ENCODE measurements at regions not wholly inside any gene's neighbourhood (a gene's known extent, or its start where the extent isn't known, plus 50 kb on each side); places are given as distances from the start of the nearest gene placed in this dataset.
A peak's percentile ranks its signal among the peaks of the same experiment; 100 is the strongest.

- TF ChIP-seq ZNF624 (tag by site-specific recombination; IDR thresholded peaks at IDR 0.05) (no peak), ZSCAN16 (tag by site-specific recombination; IDR thresholded peaks at IDR 0.05) (no peak), SCRT2 (tag by site-specific recombination; IDR thresholded peaks at IDR 0.05) (no peak), ZNF747 (tag by site-specific recombination; IDR thresholded peaks at IDR 0.05) (no peak), ZNF324 (tag by site-specific recombination; IDR thresholded peaks at IDR 0.05) (no peak), ZBTB7A (tag by site-specific recombination; IDR thresholded peaks at IDR 0.05; ENCODE audit: low read depth) (no peak), ZBTB48 (tag by site-specific recombination; IDR thresholded peaks at IDR 0.05) (no peak), ZNF174 (tag by site-specific recombination; IDR thresholded peaks at IDR 0.05) (no peak), ZNF585B (tag by site-specific recombination; IDR thresholded peaks at IDR 0.05) (no peak), ZNF623 (tag by site-specific recombination; IDR thresholded peaks at IDR 0.05) (no peak), ZBTB8A (tag by site-specific recombination; IDR thresholded peaks at IDR 0.05) (no peak)
- POLR2A ChIA-PET: no interaction called here
- Histone ChIP-seq H3K9me3 (ENCODE audit: control insufficient read depth, insufficient read depth, low read depth, low read length) (no peaks in the 10 kb centered on the region), H3K4me3 (ENCODE audit: low read depth, low read length) (no peak overlapping the region), H3K27ac (ENCODE audit: extremely low read depth, low read depth, low read length) (no peak overlapping the region), H3K36me3 (ENCODE audit: control insufficient read depth in 2 of 2, insufficient read depth in 1 of 2, low read length in 2 of 2) (no peaks in the 10 kb centered on the region), H3K4me1 (ENCODE audit: control insufficient read depth, insufficient read depth, low read length) (no peaks in the 10 kb centered on the region)
- CTCF ChIA-PET: no interaction called here
Observed at GRCh38 chrX:39574178-39574577, 523.6 kb downstream of the BCOR start.

- Histone ChIP-seq H3K4me3 (ENCODE audit: low read depth, low read length) (no peak overlapping the region), H3K4me1 (ENCODE audit: control insufficient read depth, insufficient read depth, low read length) (no peaks in the 10 kb centered on the region), H3K36me3 (ENCODE audit: control insufficient read depth in 2 of 2, insufficient read depth in 1 of 2, low read length in 2 of 2) (no peaks in the 10 kb centered on the region), H3K9me3 (ENCODE audit: control insufficient read depth, insufficient read depth, low read depth, low read length) (no peaks in the 10 kb centered on the region), H3K27ac (ENCODE audit: extremely low read depth, low read depth, low read length) (no peak overlapping the region)
- CTCF ChIA-PET: no interaction called here
- POLR2A ChIA-PET: no interaction called here
- TF ChIP-seq SETDB1 (IDR thresholded peaks at IDR 0.05; ENCODE audit: insufficient read length, low read length) (no peak), ZXDB (tag by site-specific recombination; IDR thresholded peaks at IDR 0.05) (no peak), ZNF514 (tag by site-specific recombination; IDR thresholded peaks at IDR 0.05) (no peak), ZNF280C (tag by site-specific recombination; IDR thresholded peaks at IDR 0.05) (no peak), ZNF391 (tag by site-specific recombination; IDR thresholded peaks at IDR 0.05; ENCODE audit: borderline replicate concordance, low read depth) (no peak), ZNF146 (tag by site-specific recombination; IDR thresholded peaks at IDR 0.05) (no peak), ZNF19 (tag by site-specific recombination; IDR thresholded peaks at IDR 0.05; ENCODE audit: low read depth) (no peak)
Observed at GRCh38 chrX:39576041-39576872, 521.5 kb downstream of the BCOR start.

GRCh38 chrX:39577206-39577984 is 520.4 kb downstream of the BCOR start:
- no peak overlapping the region for H3K27ac ChIP-seq (ENCODE audit: extremely low read depth, low read depth, low read length)
- no peaks in the 10 kb centered on the region for H3K4me1 ChIP-seq (ENCODE audit: control insufficient read depth, insufficient read depth, low read length)
- H3K9me3 ChIP-seq (ENCODE audit: control insufficient read depth, insufficient read depth, low read depth, low read length): no peaks in the 10 kb centered on the region
- H3K4me3 ChIP-seq (ENCODE audit: low read depth, low read length): no peak overlapping the region
- ChIA-PET CTCF (no interaction called here), POLR2A (no interaction called here)
- no peaks in the 10 kb centered on the region for H3K36me3 ChIP-seq (ENCODE audit: control insufficient read depth in 2 of 2, insufficient read depth in 1 of 2, low read length in 2 of 2)
- TF ChIP-seq ZBTB17 (tag by site-specific recombination; IDR thresholded peaks at IDR 0.05) (0 out of 2 replicates have a peak, but pooled peaks have one; percentile 12), ZNF221 (tag by site-specific recombination; IDR thresholded peaks at IDR 0.05; ENCODE audit: borderline replicate concordance) (no peak), PRDM6 (tag by site-specific recombination; IDR thresholded peaks at IDR 0.05) (no peak), KLF9 (tag by site-specific recombination; IDR thresholded peaks at IDR 0.05; ENCODE audit: low read depth) (no peak), PATZ1 (tag by site-specific recombination; IDR thresholded peaks at IDR 0.05) (no peak), ATF2 (tag by site-specific recombination; IDR thresholded peaks at IDR 0.05; ENCODE audit: low read depth) (no peak), ZNF391 (tag by site-specific recombination; IDR thresholded peaks at IDR 0.05; ENCODE audit: borderline replicate concordance, low read depth) (no peak)

Measured in HEK293 (cell line).